GM19463 (cell line): ENCODE measurements at regions not wholly inside any gene's neighbourhood (a gene's known extent, or its start where the extent isn't known, plus 50 kb on each side); places are given as distances from the start of the nearest gene placed in this dataset.
"Not testable (repeated sequence)": the region's sequence is repeated elsewhere in the genome, so short reads cannot be mapped to it uniquely, and the experiment has no call there.

Source experiments
- ATAC-seq: cut with Tn5 transposase; IDR thresholded peaks from one replicate; pipeline ENCODE4 v1.9.1; 2021; ENCODE audit warnings: mild to moderate bottlenecking, moderate library complexity; ENCODE audit not compliant: unreplicated experiment

GRCh38 chr12:74328623-74329022 is 209.0 kb upstream of the ATXN7L3B start:
- no peak for ATAC-seq

GRCh38 chr12:74334780-74335179 is 202.9 kb upstream of the ATXN7L3B start:
- ATAC-seq: no peak

- ATAC-seq: no peak
Observed at GRCh38 chr12:74337951-74338350, 199.7 kb upstream of the ATXN7L3B start.

- no peak for ATAC-seq
Observed at GRCh38 chr12:74339211-74339610, 198.4 kb upstream of the ATXN7L3B start.

- ATAC-seq: no peak
Observed at GRCh38 chr12:74349925-74350324, 187.7 kb upstream of the ATXN7L3B start.

GRCh38 chr12:74365178-74365964 is 172.3 kb upstream of the ATXN7L3B start:
- ATAC-seq: peak; percentile 87

- ATAC-seq: no peak
Observed at GRCh38 chr12:74370608-74371216, 166.9 kb upstream of the ATXN7L3B start.

GRCh38 chr12:74379114-74379513 is 158.5 kb upstream of the ATXN7L3B start:
- ATAC-seq: no peak

- no peak for ATAC-seq
Observed at GRCh38 chr12:74381958-74382357, 155.7 kb upstream of the ATXN7L3B start.

- ATAC-seq: no peak
Observed at GRCh38 chr12:74382983-74383382, 154.7 kb upstream of the ATXN7L3B start.

- no peak for ATAC-seq
Observed at GRCh38 chr12:74391283-74391682, 146.4 kb upstream of the ATXN7L3B start.

GRCh38 chr12:74393272-74393671 is 144.4 kb upstream of the ATXN7L3B start:
- ATAC-seq: no peak

GRCh38 chr12:74394647-74395046 is 143.0 kb upstream of the ATXN7L3B start:
- no peak for ATAC-seq

GRCh38 chr12:74401035-74401434 is 136.6 kb upstream of the ATXN7L3B start:
- no peak for ATAC-seq

- no peak for ATAC-seq
Observed at GRCh38 chr12:74401966-74402365, 135.7 kb upstream of the ATXN7L3B start.

- not testable (repeated sequence) for ATAC-seq
Observed at GRCh38 chr12:74403221-74403470, 134.5 kb upstream of the ATXN7L3B start.

GRCh38 chr12:74408601-74409166 is 129.0 kb upstream of the ATXN7L3B start:
- no peak for ATAC-seq

GRCh38 chr12:74412606-74413230 is 124.9 kb upstream of the ATXN7L3B start:
- no peak for ATAC-seq

- no peak for ATAC-seq
Observed at GRCh38 chr12:74415633-74416032, 122.0 kb upstream of the ATXN7L3B start.

- ATAC-seq: no peak
Observed at GRCh38 chr12:74418573-74418972, 119.1 kb upstream of the ATXN7L3B start.

- ATAC-seq: no peak
Observed at GRCh38 chr12:74424778-74425177, 112.9 kb upstream of the ATXN7L3B start.

- ATAC-seq: no peak
Observed at GRCh38 chr12:74426091-74426490, 111.5 kb upstream of the ATXN7L3B start.
